AG04449 (cell line): ENCODE measurements at regions not wholly inside any gene's neighbourhood (a gene's known extent, or its start where the extent isn't known, plus 50 kb on each side); places are given as distances from the start of the nearest gene placed in this dataset.

Experiments used
- CTCF ChIA-PET: fragments of 350-600 bp; formaldehyde crosslinking; extraction: SDS; loops from one replicate; lab custom pipeline; 2021; ENCODE audit warnings: antibody characterized with exemption; lab: Yijun Ruan, JAX
- POLR2A ChIA-PET: fragments of 400-600, 350-600 bp; formaldehyde crosslinking; extraction: SDS; loops from one replicate; lab custom pipeline; 2020; ENCODE audit warnings: antibody characterized with exemption, inconsistent platforms; lab: Yijun Ruan, JAX
- DNase-seq: peaks from one replicate; pipeline ENCODE4 v3.0.0-alpha.2; 2010; ENCODE audit warnings: low read depth, low spot score
- H3K4me3 ChIP-seq: 2 replicates; pipeline ENCODE4 v1.5.1; 2011; ENCODE audit warnings: low read depth, mild to moderate bottlenecking, control low read depth, low read length
- TF ChIP-seq, protein P1 (sequence below): IDR thresholded peaks from one replicate; pipeline ENCODE4 v1.5.1; 2011; ENCODE audit warnings: mild to moderate bottlenecking, moderate library complexity, low read length, control low read depth, inconsistent platforms; ENCODE audit not compliant: insufficient read depth; ENCODE audit errors: missing control alignments

GRCh38 chr12:92597997-92598396 is 104.8 kb upstream of the PLEKHG7 start:
- ChIA-PET POLR2A (interaction anchor here (0.6 kb wide), 1 partner anchor 11 kb away, joined by 3 read pairs; no protein-coding TSS in a partner anchor), CTCF (interaction anchor here (0.6 to 4.5 kb wide), 4 partner anchors 9 to 1216 kb away, joined by 3 to 24 read pairs (median 4); no protein-coding TSS in a partner anchor)
- DNase-seq: no peak
- H3K4me3 ChIP-seq: no peak overlapping the region
- TF ChIP-seq, protein P1, sequence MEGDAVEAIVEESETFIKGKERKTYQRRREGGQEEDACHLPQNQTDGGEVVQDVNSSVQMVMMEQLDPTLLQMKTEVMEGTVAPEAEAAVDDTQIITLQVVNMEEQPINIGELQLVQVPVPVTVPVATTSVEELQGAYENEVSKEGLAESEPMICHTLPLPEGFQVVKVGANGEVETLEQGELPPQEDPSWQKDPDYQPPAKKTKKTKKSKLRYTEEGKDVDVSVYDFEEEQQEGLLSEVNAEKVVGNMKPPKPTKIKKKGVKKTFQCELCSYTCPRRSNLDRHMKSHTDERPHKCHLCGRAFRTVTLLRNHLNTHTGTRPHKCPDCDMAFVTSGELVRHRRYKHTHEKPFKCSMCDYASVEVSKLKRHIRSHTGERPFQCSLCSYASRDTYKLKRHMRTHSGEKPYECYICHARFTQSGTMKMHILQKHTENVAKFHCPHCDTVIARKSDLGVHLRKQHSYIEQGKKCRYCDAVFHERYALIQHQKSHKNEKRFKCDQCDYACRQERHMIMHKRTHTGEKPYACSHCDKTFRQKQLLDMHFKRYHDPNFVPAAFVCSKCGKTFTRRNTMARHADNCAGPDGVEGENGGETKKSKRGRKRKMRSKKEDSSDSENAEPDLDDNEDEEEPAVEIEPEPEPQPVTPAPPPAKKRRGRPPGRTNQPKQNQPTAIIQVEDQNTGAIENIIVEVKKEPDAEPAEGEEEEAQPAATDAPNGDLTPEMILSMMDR: no peak

DNA sequence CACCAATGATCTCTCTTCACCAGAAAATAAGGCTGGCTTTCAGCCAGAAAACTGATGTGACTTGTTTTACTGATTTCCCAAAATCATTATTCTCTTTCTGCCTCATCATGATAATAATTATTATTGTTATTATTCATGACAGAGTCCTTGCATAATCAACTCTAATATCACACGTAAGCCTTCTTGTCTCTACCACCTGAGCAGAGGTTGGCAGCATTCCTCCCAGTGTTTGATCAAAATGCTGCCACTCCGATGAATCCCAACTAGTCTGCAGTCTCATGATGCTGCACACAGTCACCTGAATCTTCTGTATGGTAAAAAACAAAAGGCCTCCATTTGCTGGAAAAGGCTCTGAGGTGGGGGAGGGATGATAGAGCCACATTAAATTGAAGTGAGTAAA is 105.7 kb upstream of the PLEKHG7 start:
- ChIA-PET CTCF (interaction anchor here (4.5 kb wide), 1 partner anchor 10 kb away, joined by 24 read pairs; no protein-coding TSS in a partner anchor), POLR2A (no interaction called here)
- TF ChIP-seq, protein P1: no peak
- DNase-seq: no peak
- H3K4me3 ChIP-seq: no peak overlapping the region

- no peak overlapping the region for H3K4me3 ChIP-seq
- DNase-seq: no peak
- TF ChIP-seq, protein P1: no peak
- CTCF ChIA-PET: interaction anchor here (4.5 kb wide), 1 partner anchor 11 kb away, joined by 24 read pairs; no protein-coding TSS in a partner anchor
- POLR2A ChIA-PET: interaction anchor here (0.6 to 1.1 kb wide), 2 partner anchors 12 to 452 kb away, joined by 3 read pairs; no protein-coding TSS in a partner anchor
Observed at GRCh38 chr12:92596383-92596782, 106.4 kb upstream of the PLEKHG7 start.

DNA sequence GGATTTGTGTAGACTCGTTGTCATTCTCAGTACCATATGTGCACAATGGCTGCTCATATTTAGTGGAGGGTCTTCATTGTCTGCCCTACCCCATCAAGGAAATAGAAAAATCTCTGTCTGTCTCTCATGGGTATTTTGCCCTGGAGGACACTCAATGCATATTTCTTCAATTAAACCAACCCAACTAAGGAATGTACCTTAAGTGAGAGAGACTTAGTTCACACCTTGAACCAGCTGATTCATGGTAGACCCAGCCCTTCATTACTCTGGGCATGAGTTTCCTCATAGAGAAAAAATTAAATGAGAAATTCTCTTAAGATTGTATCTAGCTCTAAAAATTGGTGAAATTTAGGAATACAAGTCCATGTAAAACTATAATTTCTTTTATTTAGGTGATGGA is 107.1 kb upstream of the PLEKHG7 start:
- TF ChIP-seq, protein P1: no peak
- ChIA-PET POLR2A (interaction anchor here (1.1 kb wide), 1 partner anchor 452 kb away, joined by 3 read pairs; no protein-coding TSS in a partner anchor), CTCF (interaction anchor here (1.2 kb wide), 1 partner anchor 452 kb away, joined by 3 read pairs; no protein-coding TSS in a partner anchor)
- no peak overlapping the region for H3K4me3 ChIP-seq
- DNase-seq: no peak

DNA sequence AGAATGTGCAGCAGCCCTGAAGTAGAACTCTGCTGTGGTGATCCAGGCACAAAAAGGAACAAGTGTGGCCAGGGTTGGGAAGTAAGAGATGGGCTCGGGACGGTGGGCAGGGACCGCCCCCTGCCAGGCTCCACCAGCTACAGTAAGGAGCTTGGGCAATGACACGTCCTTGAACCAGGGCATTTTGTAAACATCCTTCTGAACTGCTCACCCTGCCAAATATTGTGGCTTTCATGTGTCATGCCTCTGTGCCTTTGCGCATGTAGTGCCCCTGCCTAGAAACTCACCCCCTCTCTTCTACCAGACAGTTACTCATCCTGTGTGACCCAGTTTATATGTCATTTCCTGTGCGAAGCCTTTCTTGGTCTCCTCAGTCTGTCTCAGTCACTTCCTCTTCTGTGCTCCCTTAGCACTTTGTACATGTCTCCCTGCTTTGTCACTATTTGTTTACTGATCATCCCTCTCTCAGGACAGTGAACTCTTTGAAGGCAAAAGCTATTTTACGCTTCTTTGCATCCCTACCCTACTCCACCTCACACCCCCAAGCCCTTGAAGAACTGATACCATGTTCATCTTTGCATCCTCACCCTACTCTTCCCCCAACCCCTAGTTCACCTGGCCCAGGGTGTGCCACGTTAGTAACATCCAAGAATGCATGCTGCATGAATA is 108.9 kb upstream of the PLEKHG7 start:
- TF ChIP-seq, protein P1: no peak
- POLR2A ChIA-PET: interaction anchor here (0.7 to 1.1 kb wide), 3 partner anchors 12 to 450 kb away, joined by 3 read pairs; no protein-coding TSS in a partner anchor
- H3K4me3 ChIP-seq: no peak overlapping the region
- CTCF ChIA-PET: interaction anchor here (1.0 to 2.0 kb wide), 2 partner anchors 10 to 1211 kb away, joined by 3 to 4 read pairs; no protein-coding TSS in a partner anchor
- peak; percentile 91 for DNase-seq

- TF ChIP-seq, protein P1: no peak
- ChIA-PET CTCF (no interaction called here), POLR2A (no interaction called here)
- no peak for DNase-seq
- H3K4me3 ChIP-seq: no peak overlapping the region
Observed at GRCh38 chr12:92585115-92585727, 117.6 kb upstream of the PLEKHG7 start.
